Colonic mucosa (tissue), 4 donors: ENCODE measurements at regions not wholly inside any gene's neighbourhood (a gene's known extent, or its start where the extent isn't known, plus 50 kb on each side); places are given as distances from the start of the nearest gene placed in this dataset.
A peak's percentile ranks its signal among the peaks of the same experiment; 100 is the strongest.

Experiments
- DNase-seq: peaks from one replicate; pipeline ENCODE4 v3.0.0-alpha.2; 2020
- H3K27ac ChIP-seq: fragments of 200-600 bp; one replicate; pipeline ENCODE4 v1.8.0; 2021
- H3K27me3 ChIP-seq: fragments of 200-600 bp; one replicate; pipeline ENCODE4 v1.8.0; 2021
- H3K36me3 ChIP-seq: fragments of 200-600 bp; one replicate; pipeline ENCODE4 v1.8.0; 2021
- H3K4me1 ChIP-seq: fragments of 200-600 bp; one replicate; pipeline ENCODE4 v1.8.0; 2021; ENCODE audit warnings: mild to moderate bottlenecking
- H3K4me3 ChIP-seq: fragments of 200-600 bp; one replicate; pipeline ENCODE4 v1.8.0; 2021
- H3K9ac ChIP-seq, 2 donors: one replicate each; pipeline ENCODE4 v1.7.0; 2013; ENCODE audit warnings: control low read depth in 2 of 2, low read depth in 2 of 2, low read length in 2 of 2
- H3K9me3 ChIP-seq: fragments of 200-600 bp; one replicate; pipeline ENCODE4 v1.8.0; 2021
- intact Hi-C: fragments of 100-400 bp; cut with DNase I; formaldehyde crosslinking; loops from one replicate; pipeline ENCODE4 v1.14.1; 2022
- TF ChIP-seq, protein P1 (sequence below): fragments of 200-600 bp; IDR thresholded peaks from one replicate; pipeline ENCODE4 v1.8.0; 2022; ENCODE audit warnings: antibody characterized with exemption, mild to moderate bottlenecking
- donor health status: healthy.
- donor health status: DM: no; HTN: no; CAD: no.
- donor health status: DM: no; HTN: no; CAD: no.

DNA sequence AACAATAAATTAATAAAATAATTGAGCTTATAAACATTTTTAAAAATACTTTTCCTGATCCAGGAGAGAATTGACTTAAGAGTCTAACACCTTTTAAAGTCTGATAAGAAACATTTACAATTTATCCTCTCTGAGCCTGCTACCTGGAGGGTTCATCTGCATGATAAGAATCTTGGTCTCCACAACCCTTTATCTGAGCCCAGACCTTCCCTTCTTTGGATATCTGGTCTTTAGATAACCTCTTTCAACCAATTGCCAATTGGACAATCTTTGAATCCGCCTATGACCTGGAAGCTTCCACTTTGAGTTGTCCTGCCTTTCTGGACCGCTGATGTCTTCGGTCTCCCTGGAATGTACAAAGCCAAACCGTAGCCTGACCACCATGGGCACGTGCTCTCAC, 1393.3 kb upstream of the TMEM132C start:
- Histone ChIP-seq H3K27ac (no peak overlapping the region), H3K9ac (no peak overlapping the region), H3K4me1 (no peaks in the 10 kb centered on the region), H3K9me3 (no peaks in the 10 kb centered on the region), H3K4me3 (no peak overlapping the region), H3K27me3 (no peaks in the 10 kb centered on the region), H3K36me3 (no peaks in the 10 kb centered on the region)
- TF ChIP-seq, protein P1, sequence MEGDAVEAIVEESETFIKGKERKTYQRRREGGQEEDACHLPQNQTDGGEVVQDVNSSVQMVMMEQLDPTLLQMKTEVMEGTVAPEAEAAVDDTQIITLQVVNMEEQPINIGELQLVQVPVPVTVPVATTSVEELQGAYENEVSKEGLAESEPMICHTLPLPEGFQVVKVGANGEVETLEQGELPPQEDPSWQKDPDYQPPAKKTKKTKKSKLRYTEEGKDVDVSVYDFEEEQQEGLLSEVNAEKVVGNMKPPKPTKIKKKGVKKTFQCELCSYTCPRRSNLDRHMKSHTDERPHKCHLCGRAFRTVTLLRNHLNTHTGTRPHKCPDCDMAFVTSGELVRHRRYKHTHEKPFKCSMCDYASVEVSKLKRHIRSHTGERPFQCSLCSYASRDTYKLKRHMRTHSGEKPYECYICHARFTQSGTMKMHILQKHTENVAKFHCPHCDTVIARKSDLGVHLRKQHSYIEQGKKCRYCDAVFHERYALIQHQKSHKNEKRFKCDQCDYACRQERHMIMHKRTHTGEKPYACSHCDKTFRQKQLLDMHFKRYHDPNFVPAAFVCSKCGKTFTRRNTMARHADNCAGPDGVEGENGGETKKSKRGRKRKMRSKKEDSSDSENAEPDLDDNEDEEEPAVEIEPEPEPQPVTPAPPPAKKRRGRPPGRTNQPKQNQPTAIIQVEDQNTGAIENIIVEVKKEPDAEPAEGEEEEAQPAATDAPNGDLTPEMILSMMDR: no peak
- intact Hi-C loops: loop anchor here (5.0 to 10.0 kb wide), 2 partner anchors 801 to 1339 kb away; no protein-coding TSS in a partner anchor
- no peak for DNase-seq

DNA sequence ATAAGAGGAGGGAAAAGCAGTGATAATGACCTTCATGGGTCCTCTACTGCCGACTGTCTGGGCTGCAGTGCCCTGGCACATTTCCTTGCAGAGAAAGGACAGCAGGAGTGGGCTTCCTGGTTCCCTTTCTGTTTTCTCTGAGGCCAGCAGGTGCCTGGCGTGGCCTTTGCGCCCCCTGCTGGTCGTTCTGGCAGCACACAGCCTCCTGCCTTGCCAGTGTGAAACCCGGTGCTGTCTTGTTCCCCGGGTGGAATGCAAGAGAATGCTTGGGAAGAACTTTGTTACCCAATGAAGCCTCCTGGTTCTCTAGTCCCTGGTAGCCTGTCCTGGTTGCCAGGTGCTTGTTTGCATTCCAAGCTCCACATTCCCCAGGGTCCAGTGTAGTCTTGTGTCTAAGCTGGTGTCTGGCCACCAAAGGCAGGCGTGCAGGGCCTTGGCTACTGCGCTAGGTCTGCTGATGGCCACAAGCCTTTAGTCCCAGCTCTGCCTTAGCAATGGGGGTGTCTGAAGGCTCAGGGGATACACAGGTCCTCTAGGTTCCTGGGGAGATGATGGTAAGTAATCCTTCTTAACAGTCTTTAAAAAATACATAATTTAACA, 1392.4 kb upstream of the TMEM132C start:
- intact Hi-C loops: loop anchor here (5.0 to 10.0 kb wide), 2 partner anchors 802 to 1340 kb away; no protein-coding TSS in a partner anchor

GRCh38 chr12:126879842-126880241, 1387.1 kb upstream of the TMEM132C start:
- Histone ChIP-seq H3K4me3 (no peak overlapping the region), H3K36me3 (no peaks in the 10 kb centered on the region), H3K27ac (no peak overlapping the region), H3K27me3 (no peaks in the 10 kb centered on the region), H3K4me1 (no peaks in the 10 kb centered on the region), H3K9me3 (no peaks in the 10 kb centered on the region), H3K9ac (no peak overlapping the region)
- intact Hi-C loops: loop anchor here (10.0 kb wide), 2 partner anchors 1345 to 1695 kb away; partner anchors contain the start of gene TMEM132B
- TF ChIP-seq, protein P1: no peak
- no peak for DNase-seq

More for the DNA sequence above, 1392.4 kb upstream of the TMEM132C start:
- Histone ChIP-seq H3K27me3 (no peaks in the 10 kb centered on the region), H3K9me3 (no peaks in the 10 kb centered on the region), H3K36me3 (no peaks in the 10 kb centered on the region), H3K4me3 (no peak overlapping the region), H3K4me1 (no peaks in the 10 kb centered on the region), H3K27ac (no peak overlapping the region), H3K9ac (no peak overlapping the region)
- peak; percentile 46 for DNase-seq
- TF ChIP-seq, protein P1: peak; percentile 90

- Histone ChIP-seq H3K4me3 (no peak overlapping the region), H3K27ac (no peak overlapping the region), H3K9me3 (no peaks in the 10 kb centered on the region), H3K9ac (no peak overlapping the region), H3K36me3 (no peaks in the 10 kb centered on the region), H3K27me3 (no peaks in the 10 kb centered on the region), H3K4me1 (no peaks in the 10 kb centered on the region)
- intact Hi-C loops: loop anchor here (10.0 kb wide), 1 partner anchor 1699 kb away; the partner anchor contains the start of gene TMEM132B
- DNase-seq: no peak
- TF ChIP-seq, protein P1: no peak
These were observed 1383.3 kb upstream of the TMEM132C start for GRCh38 chr12:126883697-126884096.

GRCh38 chr12:126889501-126889900, 1377.5 kb upstream of the TMEM132C start:
- TF ChIP-seq, protein P1: no peak
- H3K9ac ChIP-seq: no peak overlapping the region
- no peak overlapping the region for H3K4me3 ChIP-seq
- no peaks in the 10 kb centered on the region for H3K36me3 ChIP-seq
- H3K9me3 ChIP-seq: no peaks in the 10 kb centered on the region
- no peaks in the 10 kb centered on the region for H3K27me3 ChIP-seq
- H3K27ac ChIP-seq: no peak overlapping the region
- H3K4me1 ChIP-seq: no peaks in the 10 kb centered on the region
- DNase-seq: no peak
- intact Hi-C loops: loop anchor here (10.0 kb wide), 1 partner anchor 1705 kb away; the partner anchor contains the start of gene TMEM132B
